Brain microvascular endothelial cell (primary cell): ENCODE measurements at regions not wholly inside any gene's neighbourhood (a gene's known extent, or its start where the extent isn't known, plus 50 kb on each side); places are given as distances from the start of the nearest gene placed in this dataset.
A peak's percentile ranks its signal among the peaks of the same experiment; 100 is the strongest.
"Not testable (repeated sequence)": the region's sequence is repeated elsewhere in the genome, so short reads cannot be mapped to it uniquely, and the experiment has no call there.

Experiments used
- DNase-seq: peaks from one replicate; pipeline ENCODE4 v3.0.0-alpha.2; 2020
- H3K27ac ChIP-seq: fragments of 250-450 bp; sonication (Bioruptor Pico); 2 replicates; pipeline ENCODE4 v1.5.1; 2020; ENCODE audit warnings: mild to moderate bottlenecking, moderate library complexity
- H3K27me3 ChIP-seq: fragments of 250-450 bp; sonication (Bioruptor Pico); replicated peaks from 2 replicates; pipeline ENCODE4 v1.5.1; 2020; ENCODE audit warnings: mild to moderate bottlenecking
- H3K36me3 ChIP-seq: fragments of 250-450 bp; sonication (Bioruptor Pico); replicated peaks from 2 replicates; pipeline ENCODE4 v1.5.1; 2020; ENCODE audit warnings: mild to moderate bottlenecking
- H3K4me3 ChIP-seq: 2 replicates; pipeline ENCODE4 v1.5.1; 2011; ENCODE audit warnings: low read depth, mild to moderate bottlenecking, control low read depth, low read length, moderate library complexity
- CTCF ChIP-seq: IDR thresholded peaks from 2 replicates; pipeline ENCODE4 v1.5.1; 2011; ENCODE audit warnings: low read depth, mild to moderate bottlenecking, moderate library complexity, low read length, control low read depth, inconsistent platforms; ENCODE audit errors: missing control alignments
- in situ Hi-C: cut with HindIII; loops from 2 replicates; pipeline ENCODE4 v1.10.0; 2017; ENCODE audit warnings: low sequenced_read_pairs, low pct_ligation_motif_present

- TF ChIP-seq CTCF = no peak
- Histone ChIP-seq H3K4me3 (no peak overlapping the region), H3K27ac (no peak overlapping the region), H3K36me3 (no peaks in the 10 kb centered on the region), H3K27me3 (no peaks in the 10 kb centered on the region)
- in situ Hi-C loops = no loop called here
- no peak for DNase-seq
These were observed 129.3 kb downstream of the CCDC74A start for GRCh38 chr2:131656816-131657633.

- H3K27ac ChIP-seq = no peak overlapping the region
- in situ Hi-C loops = no loop called here
- no peak for TF ChIP-seq CTCF
- H3K36me3 ChIP-seq = no peaks in the 10 kb centered on the region
- no peak for DNase-seq
- H3K27me3 ChIP-seq = no peaks in the 10 kb centered on the region
- no peak overlapping the region for H3K4me3 ChIP-seq
These were observed 130.4 kb downstream of the CCDC74A start for GRCh38 chr2:131657895-131658768.

- DNase-seq = no peak
- H3K27me3 ChIP-seq = no peaks in the 10 kb centered on the region
- no peak overlapping the region for H3K4me3 ChIP-seq
- in situ Hi-C loops = no loop called here
- no peaks in the 10 kb centered on the region for H3K36me3 ChIP-seq
- H3K27ac ChIP-seq = no peak overlapping the region
- TF ChIP-seq CTCF = no peak
These were observed 131.1 kb downstream of the CCDC74A start for GRCh38 chr2:131658769-131659131.

- in situ Hi-C loops = no loop called here
- Histone ChIP-seq H3K27ac (no peak overlapping the region), H3K36me3 (no peaks in the 10 kb centered on the region), H3K4me3 (no peak overlapping the region), H3K27me3 (no peaks in the 10 kb centered on the region)
- no peak for DNase-seq
- no peak for TF ChIP-seq CTCF
These were observed 131.5 kb downstream of the CCDC74A start for GRCh38 chr2:131659168-131659572.

GRCh38 chr2:131661101-131661782, 133.6 kb downstream of the CCDC74A start:
- H3K27me3 ChIP-seq, in situ Hi-C loops, H3K36me3 ChIP-seq, DNase-seq, H3K27ac ChIP-seq, H3K4me3 ChIP-seq: not testable (repeated sequence)

GRCh38 chr2:131661884-131662535, 134.3 kb downstream of the CCDC74A start:
- H3K36me3 ChIP-seq, in situ Hi-C loops, H3K27me3 ChIP-seq, H3K4me3 ChIP-seq, H3K27ac ChIP-seq, DNase-seq: not testable (repeated sequence)

GRCh38 chr2:131663501-131663900, 135.8 kb downstream of the CCDC74A start:
- DNase-seq, in situ Hi-C loops: not testable (repeated sequence)

GRCh38 chr2:131665716-131666115, 138.0 kb downstream of the CCDC74A start:
- H3K27ac ChIP-seq, H3K4me3 ChIP-seq, in situ Hi-C loops, H3K27me3 ChIP-seq, DNase-seq, H3K36me3 ChIP-seq: not testable (repeated sequence)

More at GRCh38 chr2:131663501-131663900, 135.8 kb downstream of the CCDC74A start:
- not testable (repeated sequence) for H3K4me3 ChIP-seq, H3K27me3 ChIP-seq, H3K27ac ChIP-seq, H3K36me3 ChIP-seq

GRCh38 chr2:131668794-131669540, 141.3 kb downstream of the CCDC74A start:
- H3K27me3 ChIP-seq, H3K4me3 ChIP-seq, H3K36me3 ChIP-seq, in situ Hi-C loops: not testable (repeated sequence)
- peak; percentile 93 for DNase-seq
- H3K27ac ChIP-seq = peak overlapping the region; percentile 81
